Lower leg skin (tissue), 4 donors: ENCODE measurements at regions not wholly inside any gene's neighbourhood (a gene's known extent, or its start where the extent isn't known, plus 50 kb on each side); places are given as distances from the start of the nearest gene placed in this dataset.

Experiments used
- DNase-seq, 2 donors: peaks; one replicate each; pipeline ENCODE4 v3.0.0-alpha.2; 2019; ENCODE audit warnings: low spot score in 2 of 2
- H3K4me3 ChIP-seq: fragments of 200-600 bp; sonication (generic); 2 replicates; pipeline ENCODE4 v1.5.1; 2017; ENCODE audit warnings: mild to moderate bottlenecking, low read depth; ENCODE audit not compliant: poor library complexity, severe bottlenecking
- CTCF ChIP-seq, 3 donors: fragments of 450-650 bp; IDR thresholded peaks; one replicate each; pipeline ENCODE4 v1.5.1; 2016; ENCODE audit warnings: antibody characterized with exemption in 3 of 3, mild to moderate bottlenecking in 3 of 3, moderate library complexity in 2 of 3
- POLR2A ChIP-seq, 2 donors: fragments of 450-650 bp; IDR thresholded peaks; one replicate each; pipeline ENCODE4 v1.6.1; 2016 to 2017; ENCODE audit warnings: antibody characterized with exemption in 2 of 2, mild to moderate bottlenecking in 1 of 2, moderate library complexity in 1 of 2
- WGBS, 2 donors: methylation state at CpG; one replicate each; pipeline ENCODE4 v1.1.5; 2018; 5-methylcytosine and 5-hydroxymethylcytosine counted together
- intact Hi-C: fragments of 100-400 bp; cut with DNase I; formaldehyde crosslinking; loops from one replicate; pipeline ENCODE4 v1.15.0; 2023; ENCODE audit warnings: low total_unique reads

- no peak for TF ChIP-seq CTCF (IDR thresholded peaks at IDR 0.05)
- TF ChIP-seq POLR2A (IDR thresholded peaks at IDR 0.05) = no peak
- intact Hi-C loops = no loop called here
- H3K4me3 ChIP-seq = no peak overlapping the region
- WGBS, 2 donors = 69 to 84% methylated on average over 1 of the region's 1 CpG
- peak in 1 of 2 donors; percentile 72 for DNase-seq
Measured at GRCh38 chr9:38272710-38273109, 119.8 kb upstream of the ALDH1B1 start.

- WGBS, 2 donors = 67 to 68% methylated on average over 3 of the region's 3 CpGs
- TF ChIP-seq CTCF (IDR thresholded peaks at IDR 0.05) = no peak
- no peak for TF ChIP-seq POLR2A (IDR thresholded peaks at IDR 0.05)
Measured at GRCh38 chr9:38271666-38272241, 120.7 kb upstream of the ALDH1B1 start.

GRCh38 chr9:38269775-38270174, 122.7 kb upstream of the ALDH1B1 start:
- DNase-seq = peak in 1 of 2 donors; percentile 59
- 61 to 63% methylated on average over 4 of the region's 4 CpGs for WGBS, 2 donors
- TF ChIP-seq POLR2A (IDR thresholded peaks at IDR 0.05) (no peak), CTCF (IDR thresholded peaks at IDR 0.05) (no peak)
- no peak overlapping the region for H3K4me3 ChIP-seq
- intact Hi-C loops = no loop called here

More at GRCh38 chr9:38271666-38272241, 120.7 kb upstream of the ALDH1B1 start:
- DNase-seq = peak in 1 of 2 donors; percentile 21
- intact Hi-C loops = no loop called here
- no peak overlapping the region for H3K4me3 ChIP-seq

- no peak for TF ChIP-seq POLR2A (IDR thresholded peaks at IDR 0.05)
- no peak for TF ChIP-seq CTCF (IDR thresholded peaks at IDR 0.05)
- H3K4me3 ChIP-seq = no peak overlapping the region
- peak in 1 of 2 donors; percentile 32 for DNase-seq
- intact Hi-C loops = no loop called here
- WGBS, 2 donors = 58 to 60% methylated on average over 1 of the region's 1 CpG
Measured at GRCh38 chr9:38263532-38263931, 129.0 kb upstream of the ALDH1B1 start.

- WGBS, 2 donors = 94% methylated on average over 8 of the region's 8 CpGs
- peak in 1 of 2 donors; percentile 25 for DNase-seq
- intact Hi-C loops = loop anchor here (10.0 kb wide), 1 partner anchor 85 kb away; no protein-coding TSS in a partner anchor
- no peak for TF ChIP-seq POLR2A (IDR thresholded peaks at IDR 0.05)
- TF ChIP-seq CTCF (IDR thresholded peaks at IDR 0.05) = no peak
- H3K4me3 ChIP-seq = no peak overlapping the region
Measured at GRCh38 chr9:38259519-38260218, 132.8 kb upstream of the ALDH1B1 start.
